ENCODE measurements at regions not wholly inside any gene's neighbourhood (a gene's known extent, or its start where the extent isn't known, plus 50 kb on each side); places are given as distances from the start of the nearest gene placed in this dataset.

- TF ChIP-seq CTCF (IDR thresholded peaks at IDR 0.05), result no peak
- TF ChIP-seq POLR2A (IDR thresholded peaks at IDR 0.05), result no peak
- TF ChIP-seq POLR2AphosphoS5 (IDR thresholded peaks at IDR 0.05), result no peak
Measured at GRCh38 chr6:44006123-44006871, 121.0 kb downstream of the MRPL14 start.

Data from prostate gland (tissue), 2 donors.